ENCODE measurements at regions not wholly inside any gene's neighbourhood (a gene's known extent, or its start where the extent isn't known, plus 50 kb on each side); places are given as distances from the start of the nearest gene placed in this dataset.
A peak's percentile ranks its signal among the peaks of the same experiment; 100 is the strongest.
"Not testable (repeated sequence)": the region's sequence is repeated elsewhere in the genome, so short reads cannot be mapped to it uniquely, and the experiment has no call there.

DNA sequence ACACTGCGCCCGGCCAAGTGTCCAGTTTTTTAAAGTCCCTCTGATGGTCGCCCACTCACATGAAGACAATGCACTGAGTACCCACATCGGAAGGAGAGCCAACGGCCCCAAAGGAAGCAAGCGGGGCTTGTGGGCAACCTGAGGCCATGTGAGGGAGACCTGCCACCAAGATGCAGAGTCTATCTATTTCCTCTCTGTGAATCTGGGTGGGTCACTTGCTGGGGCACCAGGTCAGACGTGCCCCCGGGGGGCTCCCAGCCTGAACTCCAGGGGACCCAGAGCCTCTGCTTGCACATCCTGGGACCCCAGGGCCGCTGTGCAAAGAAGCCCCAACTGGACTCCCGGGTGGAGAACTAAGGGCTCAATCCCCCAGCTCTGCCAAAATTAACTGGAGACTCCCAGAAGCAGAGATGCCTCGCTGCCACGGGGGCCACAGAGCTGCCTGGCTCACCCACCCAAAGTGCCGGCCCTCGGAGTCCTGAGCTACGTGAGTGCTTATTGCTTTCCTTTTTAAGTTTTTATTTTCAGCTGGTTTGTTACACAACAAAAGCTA is 106.4 kb downstream of the BRD1 start:
- DNase-seq: no peak

DNA sequence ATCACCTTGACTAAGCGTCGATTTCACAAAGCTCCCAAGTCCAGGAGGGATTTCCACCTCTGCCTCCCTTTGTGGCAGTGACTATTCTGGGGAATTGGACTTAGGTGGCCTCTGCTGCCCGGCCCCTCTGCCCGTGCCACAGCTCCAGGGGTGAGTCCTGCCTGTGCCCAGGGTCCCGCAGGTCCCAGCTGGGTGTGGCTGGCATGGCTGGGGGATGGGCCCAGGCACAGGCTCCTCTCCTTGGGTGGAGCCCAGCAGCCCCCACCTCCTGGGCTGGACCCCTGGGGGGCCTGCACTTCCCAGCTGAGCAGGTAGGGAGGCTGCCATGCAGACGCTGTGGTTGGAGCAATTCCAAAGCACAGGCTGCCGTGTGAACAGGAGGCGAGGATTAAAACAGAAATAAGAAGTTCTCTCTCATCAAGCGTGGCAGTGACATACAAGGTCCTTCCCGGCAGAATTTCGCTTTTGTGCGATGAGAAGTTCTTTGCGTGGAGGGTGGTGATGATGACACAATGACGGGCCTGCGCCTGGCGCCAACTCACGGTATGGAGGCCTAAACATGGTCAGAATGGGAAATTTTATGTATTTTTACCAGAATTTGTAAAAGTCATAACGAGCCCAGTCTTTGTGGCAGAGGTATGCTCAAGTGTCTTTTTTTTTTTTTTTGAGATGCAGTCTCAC is 107.3 kb downstream of the BRD1 start:
- no peak for DNase-seq

DNA sequence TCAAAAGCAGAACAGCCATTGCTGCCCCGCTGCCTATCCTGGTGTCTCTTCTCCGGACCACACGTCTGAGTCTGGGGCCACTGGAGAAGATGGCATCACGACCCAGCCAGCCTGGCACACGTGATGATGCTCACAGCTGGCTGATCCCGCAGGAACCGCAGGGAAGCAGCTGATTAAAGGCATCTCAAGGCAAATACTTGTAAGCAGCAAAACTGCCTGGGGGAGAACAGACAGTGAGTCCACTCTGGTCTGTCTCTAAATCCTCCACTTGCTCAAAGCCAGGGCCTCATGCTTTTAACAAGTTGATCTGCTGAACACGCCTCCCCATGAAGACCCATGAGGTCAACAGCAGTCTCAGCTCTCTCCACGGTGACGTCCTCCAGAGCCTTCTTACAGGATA is 108.6 kb downstream of the BRD1 start:
- no peak for DNase-seq

DNA sequence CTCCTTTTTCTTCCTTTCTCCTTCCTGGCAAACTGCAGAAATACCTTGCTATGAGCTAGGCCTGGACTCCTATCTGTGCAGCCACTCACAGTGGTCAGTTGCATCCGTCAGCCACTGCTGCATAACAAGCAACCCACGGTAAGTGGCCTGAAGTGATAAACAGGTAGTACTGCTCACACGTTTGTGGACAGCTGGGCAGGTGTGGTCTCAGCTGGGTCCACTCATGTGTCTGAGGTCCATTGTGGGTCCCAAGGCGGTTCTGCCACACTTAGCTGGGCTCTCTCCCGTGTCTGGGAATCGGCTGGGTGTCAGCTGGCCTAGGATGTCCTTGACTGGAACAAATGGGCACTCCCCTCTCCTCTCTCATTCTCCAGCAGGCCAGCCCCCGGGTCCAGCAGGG is 109.3 kb downstream of the BRD1 start:
- no peak for DNase-seq

DNA sequence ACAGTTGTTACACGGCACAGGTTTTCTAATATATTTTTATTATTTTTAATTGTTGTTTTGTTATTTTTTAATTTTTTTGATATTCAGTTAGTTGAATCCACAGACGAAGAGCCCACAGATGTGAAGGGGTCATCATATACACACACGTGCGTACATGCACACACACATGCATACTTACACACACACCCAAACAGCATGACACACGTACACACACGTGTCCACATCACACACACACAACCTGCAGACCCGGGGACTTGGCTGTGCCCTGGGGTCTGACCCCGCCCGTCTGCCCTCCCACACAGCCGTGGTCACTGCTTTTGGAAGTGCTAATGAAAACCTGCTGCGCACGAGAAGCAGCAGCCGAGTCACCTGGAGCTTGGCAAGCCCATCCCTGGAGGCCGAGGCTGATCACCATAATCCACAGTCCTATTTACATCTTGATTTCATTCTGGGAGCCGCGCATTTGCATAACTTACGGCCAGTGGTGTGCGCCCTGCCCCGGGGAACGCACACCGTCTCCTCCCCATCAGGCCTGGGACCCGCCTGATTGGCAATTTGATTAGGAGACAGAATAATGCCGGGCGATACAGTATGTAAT is 110.3 kb downstream of the BRD1 start:
- no peak for DNase-seq

DNA sequence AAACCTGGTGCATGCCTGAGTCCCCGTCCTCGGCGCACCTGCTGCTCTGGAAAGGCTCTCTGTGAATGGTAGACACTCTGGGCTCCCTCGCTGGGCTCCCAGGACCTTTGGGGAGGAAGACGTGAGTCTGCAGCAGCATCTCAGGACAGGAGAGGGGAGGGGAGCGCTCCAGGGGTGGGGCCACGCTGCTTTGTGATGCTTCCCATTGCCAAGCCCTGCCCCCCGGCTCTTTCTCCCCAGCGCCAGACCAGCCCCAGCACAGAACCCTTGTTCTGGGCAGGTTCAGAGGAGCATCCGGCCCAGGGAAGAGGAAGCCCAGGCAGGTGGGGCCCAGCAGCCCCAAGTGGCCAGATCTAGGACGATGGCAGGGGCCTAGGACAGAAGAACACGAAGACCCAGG is 111.2 kb downstream of the BRD1 start:
- DNase-seq: no peak

DNA sequence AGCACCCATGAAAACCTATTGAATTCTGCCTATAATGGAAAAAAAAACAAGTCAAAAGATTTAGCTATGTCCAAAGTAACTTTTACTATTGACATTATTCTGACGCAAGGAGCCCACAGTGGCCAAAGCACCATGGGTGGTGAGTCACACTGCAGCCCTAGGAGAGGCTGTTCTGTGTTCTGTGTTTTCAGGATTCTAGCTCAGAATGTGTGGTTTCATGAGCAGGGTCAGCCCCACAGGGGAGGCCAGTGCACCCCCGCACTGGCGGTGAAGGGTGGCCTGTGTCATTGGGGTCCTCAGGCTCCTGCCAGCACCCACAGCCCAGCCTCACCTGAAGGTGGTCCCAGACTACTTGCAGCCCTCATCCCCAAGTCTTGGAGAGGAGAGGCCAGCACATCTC is 112.2 kb downstream of the BRD1 start:
- DNase-seq: no peak

DNA sequence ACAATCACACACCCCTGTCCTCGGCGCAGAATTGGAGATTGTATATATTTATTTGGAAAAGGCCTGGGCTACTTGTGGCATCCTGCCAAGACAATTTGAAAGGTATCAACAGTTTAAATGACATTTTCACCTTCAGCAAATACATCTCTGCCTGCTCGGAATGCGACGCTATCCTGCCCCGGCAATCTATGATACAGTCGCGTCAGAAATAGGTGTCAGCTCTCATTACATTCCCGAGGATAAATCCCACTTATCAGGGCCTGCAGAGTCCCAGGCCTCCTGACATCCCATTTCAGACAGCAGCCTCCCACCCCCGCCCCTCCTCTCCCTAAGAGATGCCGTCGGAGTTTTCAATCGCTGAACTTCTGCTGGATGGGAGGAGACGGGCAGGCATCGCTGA is 114.7 kb downstream of the BRD1 start:
- DNase-seq: no peak

DNA sequence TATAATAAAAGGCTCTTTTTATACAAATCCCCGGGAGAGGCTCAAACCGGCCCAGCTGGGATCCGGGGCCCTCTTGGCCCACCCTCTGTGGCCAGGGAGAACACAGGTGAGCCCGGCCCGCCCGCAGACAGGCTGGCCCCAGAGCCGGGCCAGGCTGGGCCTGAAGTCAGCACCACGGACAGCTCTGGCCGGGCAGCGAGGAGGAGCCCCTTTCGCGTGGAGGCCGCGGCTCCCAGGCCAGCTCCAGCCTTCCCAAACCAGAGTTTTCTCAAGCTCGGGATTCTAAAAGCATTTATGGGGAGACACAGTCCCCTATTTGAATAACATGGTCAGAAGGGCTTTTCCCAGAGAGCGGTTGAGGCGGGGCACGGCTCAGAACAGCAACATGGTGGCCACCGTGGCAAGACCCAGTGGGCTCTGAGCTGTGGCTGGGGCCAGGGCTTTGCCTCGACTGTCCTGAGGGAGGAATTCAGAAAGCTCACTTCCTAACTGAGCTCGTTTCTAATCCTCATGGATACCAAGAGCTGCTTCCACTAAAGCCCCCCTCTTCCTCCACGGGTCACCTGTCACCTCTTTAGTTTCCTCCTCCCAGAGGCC is 115.4 kb downstream of the BRD1 start:
- DNase-seq: peak; percentile 55

DNA sequence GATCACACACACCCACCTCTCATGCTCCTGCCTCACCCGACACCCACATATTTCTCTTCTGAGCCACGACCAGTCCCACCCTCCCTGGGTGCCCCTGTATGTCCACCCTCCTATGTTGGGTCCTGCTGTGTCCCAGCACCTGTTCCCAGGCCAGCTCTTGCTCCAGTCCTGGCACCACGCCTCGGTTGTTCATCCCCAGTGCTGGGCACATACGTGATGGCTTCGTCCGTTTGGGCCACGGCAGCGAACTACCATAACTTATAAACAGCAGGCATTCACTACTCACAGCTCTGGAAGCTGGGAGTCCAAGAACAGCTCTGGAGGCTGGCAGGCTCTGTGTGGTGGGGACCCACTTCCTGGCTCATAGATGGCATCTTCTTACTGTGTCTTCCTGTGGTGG is 116.9 kb downstream of the BRD1 start:
- DNase-seq: no peak

DNA sequence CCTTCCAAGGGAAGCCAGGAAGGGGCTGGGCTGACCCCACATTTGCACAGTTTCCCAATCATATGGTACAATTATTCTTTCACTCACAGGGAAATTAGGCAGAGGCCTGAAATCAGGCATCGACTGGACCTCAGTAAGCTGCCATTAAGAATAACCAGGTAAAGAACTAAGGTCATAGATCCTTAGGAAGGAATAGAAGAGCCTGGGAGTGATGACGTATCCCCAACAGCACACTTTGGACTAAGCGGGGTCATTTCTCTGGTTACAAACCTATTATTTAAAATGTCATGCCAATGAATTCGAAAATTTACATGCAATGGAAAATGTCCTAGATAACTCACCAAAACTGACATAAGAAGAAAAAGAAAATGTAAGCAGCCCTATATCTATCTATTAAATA is 118.2 kb downstream of the BRD1 start:
- no peak for DNase-seq

DNA sequence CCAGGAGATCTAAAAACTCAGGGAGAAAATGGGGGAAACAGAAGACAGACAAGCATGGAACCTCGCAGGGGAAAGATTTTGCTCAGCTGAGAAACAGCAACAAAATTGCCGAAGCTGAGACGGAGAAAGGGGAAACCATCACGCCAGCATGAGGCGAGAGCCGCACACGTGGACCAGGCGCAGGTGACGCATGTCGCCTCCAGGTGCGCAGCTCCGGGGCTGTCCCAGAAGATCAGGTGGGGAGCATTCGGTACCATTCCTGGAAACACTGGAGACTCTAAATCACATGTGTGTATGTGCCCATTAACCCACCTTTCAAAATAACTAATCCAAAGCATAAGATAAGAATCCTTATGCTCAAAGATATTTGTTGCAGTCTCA is 121.7 kb downstream of the BRD1 start:
- DNase-seq: no peak

DNA sequence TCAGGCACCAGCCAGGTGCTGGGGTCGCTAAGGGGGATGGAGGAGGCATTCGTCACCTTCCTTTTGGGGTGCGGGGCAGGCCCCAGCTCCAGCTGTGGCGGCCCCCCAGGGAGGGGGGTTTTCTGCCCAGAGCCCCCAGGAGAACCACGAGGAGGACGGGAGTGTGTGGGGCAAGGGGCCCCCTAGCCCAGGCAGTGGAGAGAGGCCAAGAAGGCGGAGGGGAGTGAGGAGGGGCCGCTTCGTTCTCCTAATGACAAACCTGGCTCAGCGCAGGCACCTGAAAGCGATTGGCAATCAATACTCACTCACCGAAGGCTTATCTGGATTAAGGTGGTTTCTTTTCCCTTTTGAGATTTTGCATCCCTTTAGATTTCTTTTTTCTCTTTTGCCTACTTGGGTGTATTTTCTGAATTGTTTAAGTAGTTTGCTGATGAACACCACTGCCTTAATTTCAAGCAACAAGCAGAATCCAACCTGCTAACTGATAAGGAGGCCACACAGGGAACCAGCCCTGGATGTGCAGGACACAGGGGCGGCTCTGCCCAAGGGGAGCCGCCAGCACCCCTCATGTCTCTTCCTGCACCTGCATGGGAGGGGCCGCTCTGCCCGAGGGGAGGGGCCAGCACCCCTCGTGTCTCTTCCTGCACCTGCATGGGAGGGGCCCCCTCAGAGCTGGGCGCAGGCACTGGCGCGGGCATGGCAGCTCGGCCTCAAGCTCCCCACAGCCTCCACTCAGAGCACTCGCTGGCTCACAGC is 122.3 kb downstream of the BRD1 start:
- DNase-seq: peak; percentile 75

DNA sequence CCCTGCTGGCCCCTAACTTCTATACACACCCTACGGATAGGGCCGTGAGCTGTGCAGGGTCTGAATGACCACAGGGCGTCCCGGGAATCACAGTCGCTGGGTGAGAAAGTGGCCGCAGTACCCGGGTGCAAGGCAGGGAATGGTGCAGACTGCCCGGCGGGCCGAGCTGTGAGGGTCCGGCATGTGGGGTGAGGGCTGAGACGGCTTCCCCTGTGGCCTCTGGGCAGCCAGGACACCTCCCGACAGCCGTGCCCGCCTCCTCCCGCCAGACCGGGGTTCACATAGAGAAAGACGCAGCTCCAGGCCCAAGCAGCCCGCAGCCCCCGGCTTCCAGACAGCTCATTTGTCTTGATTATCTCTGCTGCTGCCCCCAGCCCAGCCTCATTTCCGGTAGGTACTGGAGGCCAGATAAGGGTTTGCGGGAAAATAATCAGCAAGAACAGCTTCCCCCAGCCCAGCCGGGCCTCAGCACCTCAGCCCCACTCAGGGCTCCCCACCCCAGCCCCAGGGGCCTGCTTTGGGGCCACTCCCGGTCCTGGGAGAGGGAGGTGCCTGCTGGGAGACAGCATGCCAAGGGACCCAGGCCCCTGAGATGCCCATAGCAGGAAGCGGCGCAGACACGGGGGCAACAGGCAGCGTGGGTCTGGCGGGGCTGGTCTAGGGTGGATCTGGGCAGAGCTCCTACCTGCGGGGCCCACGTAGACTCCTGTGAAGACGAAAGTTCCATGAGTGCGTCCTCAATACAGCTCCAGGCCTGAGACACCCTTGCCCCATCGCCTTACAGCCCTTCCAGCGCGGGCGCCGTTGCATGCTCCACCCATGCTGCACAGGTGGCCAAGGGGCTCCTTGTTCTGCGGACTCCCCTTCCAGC is 123.1 kb downstream of the BRD1 start:
- peak; percentile 96 for DNase-seq

DNA sequence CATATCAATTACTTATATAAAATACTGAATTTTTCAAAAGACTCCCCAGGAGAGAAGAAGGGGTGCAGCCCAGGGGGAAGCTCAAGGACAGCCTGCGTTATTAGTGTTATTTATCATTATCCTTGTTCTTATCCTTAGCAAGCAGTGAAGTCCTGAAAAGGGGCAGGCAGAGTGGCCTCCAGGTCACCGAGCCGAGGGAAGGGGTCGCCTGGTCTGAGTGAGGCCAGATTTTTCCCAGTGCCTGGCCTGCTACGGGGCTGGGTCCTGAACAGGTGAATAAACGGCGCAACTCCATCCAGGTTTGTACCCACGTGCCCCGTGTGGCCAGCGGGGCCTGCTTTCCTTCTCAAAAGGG is 123.7 kb downstream of the BRD1 start:
- DNase-seq: no peak

DNA sequence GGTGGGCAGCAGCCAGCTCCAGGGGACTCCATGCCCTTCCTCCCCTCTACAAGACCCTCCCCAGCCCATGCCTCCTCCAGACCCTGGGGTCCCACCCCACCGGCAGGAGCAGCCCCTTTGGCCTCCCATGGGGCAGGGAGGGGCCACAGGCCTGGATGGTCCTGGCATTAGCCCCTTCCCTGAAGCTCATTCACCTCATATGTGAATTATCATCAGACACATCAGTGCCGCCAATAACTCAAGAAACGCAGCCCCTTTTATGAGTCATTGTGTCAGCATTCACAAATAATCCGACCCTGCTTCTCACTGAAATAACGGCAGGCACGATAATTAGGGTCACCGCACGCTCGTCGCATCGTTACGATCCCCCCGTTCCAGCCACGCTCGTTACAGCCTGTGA is 124.2 kb downstream of the BRD1 start:
- no peak for DNase-seq

DNA sequence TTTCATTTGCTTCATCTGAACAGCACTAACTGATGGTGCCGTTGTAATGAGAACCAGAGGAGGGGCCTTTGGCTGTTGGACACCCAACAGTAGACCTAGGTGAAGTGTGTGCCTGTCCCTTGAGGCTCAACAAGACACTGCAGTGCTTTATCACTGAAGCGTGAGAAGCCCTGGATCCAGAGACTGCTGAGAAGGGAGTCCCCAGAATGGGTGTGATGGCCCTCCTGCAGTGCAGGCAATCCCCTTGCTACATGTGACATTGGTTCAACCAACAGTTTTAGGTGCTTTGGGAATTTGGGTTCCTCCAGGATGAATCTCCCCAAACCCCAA is 125.6 kb downstream of the BRD1 start:
- DNase-seq: no peak

DNA sequence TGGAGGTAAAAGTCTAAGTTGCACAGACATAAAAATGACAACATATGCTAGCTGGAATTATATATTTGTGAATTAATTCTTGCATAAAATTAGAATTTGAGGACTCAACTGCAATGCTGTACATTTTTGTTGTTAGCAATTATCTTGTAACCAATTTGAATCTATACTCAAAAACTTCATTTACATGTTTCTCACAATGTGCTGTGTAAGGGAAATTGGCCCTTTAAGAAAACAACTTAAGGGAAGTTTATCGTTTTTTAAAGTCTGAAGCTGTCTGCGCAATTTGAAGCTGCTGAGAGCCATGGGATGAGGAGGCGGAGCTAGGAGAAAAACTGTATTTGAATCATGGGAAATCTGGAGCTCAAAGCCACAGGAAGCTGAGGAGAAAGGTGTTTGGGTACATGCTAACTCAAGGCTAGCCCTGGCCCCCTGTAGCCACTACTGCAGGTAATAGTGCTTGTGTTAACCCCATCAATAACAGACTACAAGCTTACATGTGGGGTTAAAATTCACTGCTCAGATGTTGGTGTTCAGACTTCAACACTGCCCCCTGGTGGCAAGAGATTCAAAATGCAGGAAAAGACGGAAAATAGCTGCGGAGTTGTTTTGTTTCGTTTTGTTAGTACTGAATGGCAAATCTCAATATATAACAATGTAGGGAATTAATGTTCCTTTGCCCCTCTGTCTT is 126.1 kb downstream of the BRD1 start:
- peak; percentile 25 for DNase-seq

DNA sequence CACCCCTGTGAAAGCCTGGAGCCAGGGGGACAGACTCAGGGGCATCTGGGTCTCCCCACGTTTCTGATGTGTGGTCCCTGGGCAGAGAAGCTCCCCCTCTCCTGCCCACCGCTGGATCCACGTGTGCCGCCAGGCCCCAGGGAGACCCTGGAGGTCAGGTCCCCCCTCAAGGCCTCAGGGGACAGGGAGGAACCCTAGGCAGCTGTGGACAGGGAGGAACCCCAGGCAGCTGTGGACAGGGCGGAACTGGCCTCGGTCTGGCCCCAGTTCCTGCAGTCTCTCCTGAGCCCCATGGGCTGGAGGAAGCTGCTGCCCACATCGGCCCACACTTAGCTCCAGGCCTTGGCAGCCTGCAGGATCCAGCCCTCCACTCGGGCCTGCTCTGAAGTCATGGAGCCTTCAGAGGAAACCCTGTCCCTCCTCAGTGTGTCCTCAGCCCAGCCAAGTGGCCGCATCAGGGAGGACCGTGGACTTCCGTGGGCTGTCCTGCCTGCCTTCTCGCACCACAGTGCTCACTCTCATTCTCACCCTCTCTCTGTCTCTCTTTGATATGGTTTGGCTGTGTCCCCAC is 127.7 kb downstream of the BRD1 start:
- no peak for DNase-seq

DNA sequence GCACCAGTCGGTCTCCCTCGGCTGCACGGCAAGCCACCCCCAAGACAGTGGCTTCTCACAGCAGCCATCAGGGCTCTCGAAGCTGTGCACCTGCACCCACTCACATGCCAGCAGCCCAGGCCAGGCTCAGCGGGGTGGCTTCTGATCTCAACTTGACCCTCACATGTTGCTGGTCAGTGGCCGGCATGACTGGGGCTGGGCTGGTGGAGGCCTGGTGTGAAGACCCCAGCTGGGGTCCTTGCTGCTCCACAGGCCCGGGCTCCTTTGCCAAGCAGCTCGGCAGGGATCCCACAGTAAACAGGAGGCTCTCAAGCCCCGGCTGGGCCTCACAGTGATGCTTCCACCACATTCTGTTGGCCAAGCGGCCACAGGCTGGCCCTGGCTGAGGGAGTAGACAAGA is 128.2 kb downstream of the BRD1 start:
- no peak for DNase-seq

DNA sequence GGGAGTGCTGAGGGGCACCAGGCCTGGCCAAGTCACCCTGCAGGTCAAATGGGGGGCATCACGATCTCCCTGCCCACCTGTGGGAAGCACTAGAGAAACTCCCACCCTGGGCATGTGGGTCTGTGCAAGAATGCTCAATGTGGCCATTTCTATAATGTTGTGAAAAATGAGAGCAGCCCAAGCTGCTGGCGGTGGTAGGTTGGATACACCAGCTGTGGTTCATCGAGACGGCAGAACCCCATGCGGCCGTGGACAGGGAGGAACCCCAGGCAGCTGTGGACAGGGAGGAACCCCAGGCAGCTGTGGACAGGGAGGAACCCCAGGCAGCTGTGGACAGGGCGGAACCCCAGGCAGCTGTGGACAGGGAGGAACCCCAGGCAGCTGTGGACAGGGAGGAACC is 129.1 kb downstream of the BRD1 start:
- DNase-seq: not testable (repeated sequence)

DNA sequence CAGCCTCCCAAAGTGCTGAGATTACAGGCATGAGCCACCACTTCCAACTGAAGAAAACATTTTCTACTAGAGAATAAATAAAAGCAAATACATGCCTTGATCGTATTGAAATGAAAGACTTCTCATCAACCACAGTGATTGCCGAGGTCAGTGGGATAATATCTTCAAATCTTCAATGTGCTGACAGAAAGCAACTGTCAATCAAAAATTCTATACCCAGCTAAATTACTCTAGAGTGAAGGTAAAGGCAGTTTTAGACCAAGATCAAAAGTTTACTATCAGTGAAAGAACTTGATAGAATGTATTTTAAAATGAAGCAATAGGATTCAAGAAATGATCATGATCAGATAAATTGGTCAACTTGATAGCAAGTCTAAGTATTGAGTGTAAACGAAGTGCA is 130.6 kb downstream of the BRD1 start:
- DNase-seq: no peak

All from hematopoietic multipotent progenitor cell treated with erythropoietin and hydrocortisone succinate and interleukin-3 and kit ligand, for 4 days (in vitro differentiated cells).